H4 (cell line): ENCODE measurements at regions not wholly inside any gene's neighbourhood (a gene's known extent, or its start where the extent isn't known, plus 50 kb on each side); places are given as distances from the start of the nearest gene placed in this dataset.

ENCODE experiments used
- DNase-seq: peaks from one replicate; pipeline ENCODE4 v3.0.0-alpha.2; 2015; ENCODE audit warnings: low spot score

- DNase-seq, result no peak
These were observed 102.4 kb downstream of the EFNB2 start for GRCh38 chr13:106433066-106433465.

GRCh38 chr13:106432636-106433035 lies 102.8 kb downstream of the EFNB2 start:
- no peak for DNase-seq

- DNase-seq, result no peak
These were observed 108.6 kb downstream of the EFNB2 start for GRCh38 chr13:106426909-106427308.

GRCh38 chr13:106425661-106426060 lies 109.8 kb downstream of the EFNB2 start:
- no peak for DNase-seq

- DNase-seq, result no peak
These were observed 110.7 kb downstream of the EFNB2 start for GRCh38 chr13:106424805-106425204.

GRCh38 chr13:106423530-106423929 lies 111.9 kb downstream of the EFNB2 start:
- DNase-seq, result no peak

GRCh38 chr13:106418556-106418955 lies 116.9 kb downstream of the EFNB2 start:
- no peak for DNase-seq

- DNase-seq, result no peak
These were observed 117.9 kb downstream of the EFNB2 start for GRCh38 chr13:106417467-106418110.

GRCh38 chr13:106416645-106417044 lies 118.8 kb downstream of the EFNB2 start:
- no peak for DNase-seq

GRCh38 chr13:106415971-106416370 lies 119.5 kb downstream of the EFNB2 start:
- DNase-seq, result no peak

GRCh38 chr13:106415442-106415841 lies 120.0 kb downstream of the EFNB2 start:
- no peak for DNase-seq

GRCh38 chr13:106407338-106407737 lies 128.1 kb downstream of the EFNB2 start:
- DNase-seq, result no peak

- DNase-seq, result no peak
These were observed 129.7 kb downstream of the EFNB2 start for GRCh38 chr13:106405731-106406130.

- no peak for DNase-seq
These were observed 132.2 kb downstream of the EFNB2 start for GRCh38 chr13:106403280-106403679.

GRCh38 chr13:106402866-106403265 lies 132.6 kb downstream of the EFNB2 start:
- DNase-seq, result no peak

- no peak for DNase-seq
These were observed 134.4 kb downstream of the EFNB2 start for GRCh38 chr13:106401081-106401480.

GRCh38 chr13:106400289-106400688 lies 135.2 kb downstream of the EFNB2 start:
- no peak for DNase-seq

- no peak for DNase-seq
These were observed 137.2 kb downstream of the EFNB2 start for GRCh38 chr13:106398289-106398688.

GRCh38 chr13:106393776-106394175 lies 141.7 kb downstream of the EFNB2 start:
- no peak for DNase-seq

- no peak for DNase-seq
These were observed 143.8 kb downstream of the EFNB2 start for GRCh38 chr13:106391681-106392080.

GRCh38 chr13:106391271-106391670 lies 144.2 kb downstream of the EFNB2 start:
- DNase-seq, result no peak

- no peak for DNase-seq
These were observed 145.1 kb downstream of the EFNB2 start for GRCh38 chr13:106390367-106390766.

GRCh38 chr13:106385654-106386053 lies 149.8 kb downstream of the EFNB2 start:
- no peak for DNase-seq

- DNase-seq, result no peak
These were observed 150.9 kb downstream of the EFNB2 start for GRCh38 chr13:106384516-106384915.
